HUES48 (cell line): ENCODE measurements at regions not wholly inside any gene's neighbourhood (a gene's known extent, or its start where the extent isn't known, plus 50 kb on each side); places are given as distances from the start of the nearest gene placed in this dataset.
"Not testable (repeated sequence)": the region's sequence is repeated elsewhere in the genome, so short reads cannot be mapped to it uniquely, and the experiment has no call there.

ENCODE experiments used
- H3K27ac ChIP-seq: one replicate; pipeline ENCODE4 v1.7.0; 2013; ENCODE audit warnings: low read depth, low read length, inconsistent platforms
- H3K27me3 ChIP-seq: 2 replicates; pipeline ENCODE4 v1.6.1; 2013; ENCODE audit warnings: mild to moderate bottlenecking, low read length; ENCODE audit not compliant: control insufficient read depth, insufficient read depth
- H3K36me3 ChIP-seq: 2 replicates; pipeline ENCODE4 v1.6.1; 2013; ENCODE audit warnings: low read length; ENCODE audit not compliant: control insufficient read depth, insufficient read depth
- H3K4me1 ChIP-seq: 2 replicates; pipeline ENCODE4 v1.6.1; 2013; ENCODE audit warnings: mild to moderate bottlenecking, low read length; ENCODE audit not compliant: control insufficient read depth, insufficient read depth
- H3K4me3 ChIP-seq: 2 replicates; pipeline ENCODE4 v1.5.1; 2013; ENCODE audit warnings: mild to moderate bottlenecking, low read depth, low read length
- H3K9ac ChIP-seq: 2 replicates; pipeline ENCODE4 v1.6.1; 2013; ENCODE audit warnings: mild to moderate bottlenecking, low read depth, low read length, moderate library complexity
- H3K9me3 ChIP-seq: 2 replicates; pipeline ENCODE4 v1.6.1; 2013; ENCODE audit warnings: low read length; ENCODE audit not compliant: control insufficient read depth, insufficient read depth

- H3K9me3 ChIP-seq, H3K4me3 ChIP-seq, H3K36me3 ChIP-seq, H3K27ac ChIP-seq, H3K4me1 ChIP-seq, H3K27me3 ChIP-seq, H3K9ac ChIP-seq: not testable (repeated sequence)
Observed at GRCh38 chr6:886116-886515, 193.2 kb upstream of the EXOC2 start.

- H3K27me3 ChIP-seq: no peaks in the 10 kb centered on the region
- H3K4me1 ChIP-seq: no peaks in the 10 kb centered on the region; the same call in 1 of the 2 replicates
- H3K4me3 ChIP-seq: no peak overlapping the region
- H3K36me3 ChIP-seq: no peaks in the 10 kb centered on the region
- H3K27ac ChIP-seq: no peak overlapping the region
- no peaks in the 10 kb centered on the region for H3K9me3 ChIP-seq
- no peak overlapping the region for H3K9ac ChIP-seq
Observed at GRCh38 chr6:885051-885590, 192.2 kb upstream of the EXOC2 start.

DNA sequence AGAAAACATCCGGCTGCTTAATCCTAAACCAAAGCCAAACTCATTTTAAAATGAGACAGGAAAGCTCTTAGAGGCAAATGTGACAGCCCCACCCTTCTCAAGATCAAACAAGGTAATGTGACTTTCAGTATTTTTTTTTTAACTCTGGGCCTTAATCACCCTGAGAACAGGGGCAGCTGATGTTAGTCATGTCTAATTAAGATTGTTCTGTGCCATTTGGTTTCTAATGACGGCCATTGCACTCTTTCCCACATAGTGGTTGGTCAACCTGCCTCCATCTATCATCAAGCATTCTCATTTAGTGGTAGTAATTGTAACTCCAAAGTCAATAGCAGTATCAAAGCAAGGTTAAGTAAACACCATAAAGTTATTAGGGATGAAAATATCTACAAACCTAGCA, 191.6 kb upstream of the EXOC2 start:
- Histone ChIP-seq H3K4me3 (no peak overlapping the region), H3K27me3 (no peaks in the 10 kb centered on the region), H3K4me1 (no peaks in the 10 kb centered on the region; the same call in 1 of the 2 replicates), H3K9ac (no peak overlapping the region), H3K27ac (no peak overlapping the region), H3K36me3 (no peaks in the 10 kb centered on the region), H3K9me3 (no peaks in the 10 kb centered on the region)

DNA sequence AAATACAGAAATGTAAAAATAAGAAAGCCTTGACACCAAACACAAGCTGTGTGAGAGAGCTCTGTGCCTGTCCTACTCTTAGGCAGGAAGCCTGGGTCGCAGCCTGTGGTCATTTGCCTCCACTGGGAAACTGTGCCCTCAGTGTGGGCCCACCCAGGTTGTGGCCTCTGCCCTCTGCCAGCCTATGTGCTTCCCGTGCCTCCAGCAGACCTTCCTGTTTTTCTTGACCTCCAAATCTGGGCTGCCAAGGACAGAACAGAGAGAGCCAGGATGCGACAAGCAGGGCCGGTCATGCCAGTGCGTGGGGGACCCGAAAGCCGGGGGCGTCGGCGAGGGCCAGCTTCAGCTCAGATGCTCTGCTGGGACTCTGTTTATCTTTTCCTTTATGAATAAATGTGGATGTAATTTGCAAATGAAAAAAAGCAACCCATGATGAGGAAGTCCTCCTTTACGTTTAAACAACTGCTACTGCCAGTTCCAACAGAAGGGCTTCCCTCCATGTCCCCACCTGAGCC, 189.2 kb upstream of the EXOC2 start:
- Histone ChIP-seq H3K4me3 (no peak overlapping the region), H3K4me1 (no peaks in the 10 kb centered on the region; the same call in 1 of the 2 replicates), H3K36me3 (no peaks in the 10 kb centered on the region), H3K27ac (no peak overlapping the region), H3K9ac (no peak overlapping the region), H3K27me3 (no peaks in the 10 kb centered on the region), H3K9me3 (no peaks in the 10 kb centered on the region)

DNA sequence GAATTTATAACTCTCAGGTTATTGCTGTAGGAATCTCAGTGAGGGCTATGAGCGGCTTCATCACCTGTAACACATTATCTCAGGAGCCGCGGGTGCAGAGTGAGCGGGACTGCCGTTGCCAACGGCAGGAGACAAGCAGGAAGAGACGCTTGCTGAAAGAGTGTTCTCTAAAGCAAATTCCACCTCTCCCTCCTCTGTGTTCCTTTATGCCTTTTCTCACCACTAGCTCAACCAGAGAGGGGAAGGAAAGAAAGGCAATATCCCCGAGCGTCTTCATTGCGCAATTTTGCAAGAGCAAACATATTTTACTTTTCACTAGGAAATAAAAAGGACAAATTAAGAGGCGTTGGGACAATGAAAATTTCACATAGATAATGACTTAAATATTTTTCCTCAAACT, 185.2 kb upstream of the EXOC2 start:
- Histone ChIP-seq H3K27ac (no peak overlapping the region), H3K9me3 (no peaks in the 10 kb centered on the region), H3K36me3 (no peaks in the 10 kb centered on the region), H3K27me3 (no peaks in the 10 kb centered on the region), H3K4me1 (no peaks in the 10 kb centered on the region; the same call in 1 of the 2 replicates), H3K9ac (no peak overlapping the region), H3K4me3 (no peak overlapping the region)

GRCh38 chr6:875012-875411, 182.1 kb upstream of the EXOC2 start:
- Histone ChIP-seq H3K9ac (no peak overlapping the region), H3K27me3 (no peaks in the 10 kb centered on the region), H3K4me3 (no peak overlapping the region), H3K9me3 (no peaks in the 10 kb centered on the region), H3K27ac (no peak overlapping the region), H3K4me1 (no peaks in the 10 kb centered on the region), H3K36me3 (no peaks in the 10 kb centered on the region)

DNA sequence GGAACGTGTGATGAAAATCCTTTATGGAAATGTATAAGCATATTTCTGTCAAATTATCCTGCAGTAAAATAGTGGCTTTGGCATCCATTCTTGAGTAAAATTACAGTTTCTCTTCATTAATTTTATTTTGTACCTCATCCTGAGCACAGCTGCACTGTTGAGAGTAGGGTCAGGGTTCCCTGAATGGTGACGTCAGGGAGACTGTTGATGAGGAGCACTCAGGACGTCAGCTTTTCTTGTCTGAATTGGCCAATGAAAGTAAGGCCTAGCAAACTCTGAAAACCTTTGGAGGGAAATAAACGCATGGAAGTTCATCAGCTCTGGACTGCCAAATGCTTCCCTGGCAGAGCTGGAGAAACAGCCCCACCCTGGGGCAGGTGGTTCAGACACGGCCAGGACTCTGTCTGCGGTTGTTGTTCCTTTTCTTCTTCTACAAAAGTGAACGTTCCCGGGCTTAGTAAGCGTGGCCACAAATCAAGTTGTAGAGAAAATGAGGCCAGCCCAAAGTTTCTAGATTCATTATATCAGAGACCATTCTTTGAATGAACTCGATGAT, 179.7 kb upstream of the EXOC2 start:
- H3K4me1 ChIP-seq: no peaks in the 10 kb centered on the region
- no peak overlapping the region for H3K9ac ChIP-seq
- H3K27me3 ChIP-seq: no peaks in the 10 kb centered on the region
- H3K9me3 ChIP-seq: no peaks in the 10 kb centered on the region
- no peaks in the 10 kb centered on the region for H3K36me3 ChIP-seq
- no peak overlapping the region for H3K4me3 ChIP-seq
- no peak overlapping the region for H3K27ac ChIP-seq

DNA sequence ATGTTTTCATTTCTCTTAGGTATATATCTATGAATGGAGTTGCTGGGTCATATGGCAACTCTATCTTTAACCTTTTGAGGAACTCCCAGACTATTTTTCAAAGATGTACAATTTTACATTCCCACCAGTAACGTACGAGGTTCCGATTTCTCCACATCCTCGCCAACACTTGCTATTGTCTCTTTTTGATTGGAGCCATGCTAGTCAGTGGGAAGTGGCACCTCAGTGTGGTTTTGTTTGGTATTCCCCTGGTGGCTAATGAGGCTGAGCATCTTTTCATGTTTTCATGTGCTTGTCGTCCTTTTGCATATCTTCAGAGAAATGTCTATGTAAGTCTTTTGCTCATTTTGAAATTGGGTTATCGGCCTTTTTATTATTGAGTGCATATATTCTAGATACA, 178.6 kb upstream of the EXOC2 start:
- no peaks in the 10 kb centered on the region for H3K27me3 ChIP-seq
- H3K4me3 ChIP-seq: no peak overlapping the region
- H3K27ac ChIP-seq: no peak overlapping the region
- no peak overlapping the region for H3K9ac ChIP-seq
- H3K9me3 ChIP-seq: no peaks in the 10 kb centered on the region
- H3K36me3 ChIP-seq: no peaks in the 10 kb centered on the region
- H3K4me1 ChIP-seq: no peaks in the 10 kb centered on the region

- H3K9me3 ChIP-seq: no peaks in the 10 kb centered on the region
- no peaks in the 10 kb centered on the region for H3K36me3 ChIP-seq
- no peak overlapping the region for H3K4me3 ChIP-seq
- H3K27ac ChIP-seq: no peak overlapping the region
- no peaks in the 10 kb centered on the region for H3K4me1 ChIP-seq
- H3K9ac ChIP-seq: no peak overlapping the region
- H3K27me3 ChIP-seq: no peaks in the 10 kb centered on the region
Observed at GRCh38 chr6:870096-870495, 177.2 kb upstream of the EXOC2 start.

DNA sequence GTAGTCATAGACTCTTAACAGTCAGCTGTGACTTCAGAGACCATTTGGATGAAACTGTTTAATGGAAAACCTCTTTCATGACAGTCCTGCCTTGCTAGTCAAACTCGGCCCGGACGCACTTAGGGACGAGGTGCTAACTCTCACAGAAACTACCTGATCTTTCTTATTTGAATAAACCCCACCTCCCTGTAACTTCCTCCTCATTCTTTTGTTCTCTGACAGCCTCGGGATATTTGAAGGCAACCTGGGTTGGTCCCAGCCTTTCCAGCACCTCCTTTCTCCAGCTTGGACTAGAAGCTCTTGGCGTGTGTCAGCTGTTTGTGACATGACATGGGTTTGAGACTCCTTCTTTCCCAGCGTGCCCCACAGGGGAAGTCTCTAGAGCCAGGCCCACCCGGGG, 175.3 kb upstream of the EXOC2 start:
- Histone ChIP-seq H3K9me3 (no peaks in the 10 kb centered on the region), H3K36me3 (no peaks in the 10 kb centered on the region), H3K4me3 (no peak overlapping the region), H3K4me1 (no peaks in the 10 kb centered on the region), H3K27ac (no peak overlapping the region), H3K27me3 (no peaks in the 10 kb centered on the region), H3K9ac (no peak overlapping the region)

GRCh38 chr6:867378-867777, 174.4 kb upstream of the EXOC2 start:
- Histone ChIP-seq H3K9me3 (no peaks in the 10 kb centered on the region), H3K27me3 (no peaks in the 10 kb centered on the region)

More at GRCh38 chr6:867378-867777, 174.4 kb upstream of the EXOC2 start:
- Histone ChIP-seq H3K9ac (no peak overlapping the region), H3K4me1 (no peaks in the 10 kb centered on the region), H3K36me3 (no peaks in the 10 kb centered on the region), H3K27ac (no peak overlapping the region), H3K4me3 (no peak overlapping the region)
